GM12874 (cell line): ENCODE measurements at regions not wholly inside any gene's neighbourhood (a gene's known extent, or its start where the extent isn't known, plus 50 kb on each side); places are given as distances from the start of the nearest gene placed in this dataset.

ENCODE experiments used
- TF ChIP-seq, protein P1 (sequence below): IDR thresholded peaks from 2 replicates; pipeline ENCODE4 v1.5.1; 2011; ENCODE audit warnings: low read depth, mild to moderate bottlenecking, control low read depth, low read length, moderate library complexity; ENCODE audit not compliant: insufficient read depth

DNA sequence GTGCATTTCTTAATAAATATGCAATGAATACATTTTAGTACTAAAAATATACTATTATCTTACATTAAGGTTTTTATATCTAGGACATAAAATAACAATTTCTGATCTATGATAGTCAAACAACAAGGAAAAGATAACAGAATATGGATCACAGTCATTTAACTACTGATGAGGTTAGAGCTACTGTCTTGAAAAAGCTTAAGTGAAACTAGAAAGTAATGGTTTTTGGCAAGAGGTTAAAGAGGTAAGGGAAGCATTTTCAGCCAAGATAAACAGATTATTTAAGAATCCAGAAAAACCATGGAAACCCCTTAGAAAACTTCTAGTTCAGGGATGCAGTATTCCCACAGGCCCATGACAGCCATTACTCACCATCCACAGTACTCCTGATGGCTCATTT is 787.4 kb downstream of the DACH1 start:
- TF ChIP-seq, protein P1, sequence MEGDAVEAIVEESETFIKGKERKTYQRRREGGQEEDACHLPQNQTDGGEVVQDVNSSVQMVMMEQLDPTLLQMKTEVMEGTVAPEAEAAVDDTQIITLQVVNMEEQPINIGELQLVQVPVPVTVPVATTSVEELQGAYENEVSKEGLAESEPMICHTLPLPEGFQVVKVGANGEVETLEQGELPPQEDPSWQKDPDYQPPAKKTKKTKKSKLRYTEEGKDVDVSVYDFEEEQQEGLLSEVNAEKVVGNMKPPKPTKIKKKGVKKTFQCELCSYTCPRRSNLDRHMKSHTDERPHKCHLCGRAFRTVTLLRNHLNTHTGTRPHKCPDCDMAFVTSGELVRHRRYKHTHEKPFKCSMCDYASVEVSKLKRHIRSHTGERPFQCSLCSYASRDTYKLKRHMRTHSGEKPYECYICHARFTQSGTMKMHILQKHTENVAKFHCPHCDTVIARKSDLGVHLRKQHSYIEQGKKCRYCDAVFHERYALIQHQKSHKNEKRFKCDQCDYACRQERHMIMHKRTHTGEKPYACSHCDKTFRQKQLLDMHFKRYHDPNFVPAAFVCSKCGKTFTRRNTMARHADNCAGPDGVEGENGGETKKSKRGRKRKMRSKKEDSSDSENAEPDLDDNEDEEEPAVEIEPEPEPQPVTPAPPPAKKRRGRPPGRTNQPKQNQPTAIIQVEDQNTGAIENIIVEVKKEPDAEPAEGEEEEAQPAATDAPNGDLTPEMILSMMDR: no peak

DNA sequence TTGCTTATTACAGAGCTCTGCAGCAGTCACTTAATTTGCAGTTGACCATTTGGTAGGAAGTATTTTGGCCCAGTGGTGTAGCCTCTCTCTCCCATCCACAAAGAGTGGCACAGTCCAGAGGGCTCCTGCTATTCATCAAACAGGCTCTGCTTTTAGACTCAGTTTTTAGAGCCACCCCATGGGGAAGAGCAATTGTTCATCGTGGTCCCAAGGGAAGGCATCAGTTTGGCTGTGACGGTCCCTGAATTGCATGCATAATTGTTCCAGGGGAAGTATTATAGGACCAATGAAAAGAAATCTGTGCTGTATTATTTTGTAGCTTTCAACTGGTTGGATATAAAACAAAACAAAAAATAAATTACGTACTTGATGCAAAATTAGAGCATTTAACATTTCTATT is 799.0 kb downstream of the DACH1 start:
- TF ChIP-seq, protein P1: no peak

DNA sequence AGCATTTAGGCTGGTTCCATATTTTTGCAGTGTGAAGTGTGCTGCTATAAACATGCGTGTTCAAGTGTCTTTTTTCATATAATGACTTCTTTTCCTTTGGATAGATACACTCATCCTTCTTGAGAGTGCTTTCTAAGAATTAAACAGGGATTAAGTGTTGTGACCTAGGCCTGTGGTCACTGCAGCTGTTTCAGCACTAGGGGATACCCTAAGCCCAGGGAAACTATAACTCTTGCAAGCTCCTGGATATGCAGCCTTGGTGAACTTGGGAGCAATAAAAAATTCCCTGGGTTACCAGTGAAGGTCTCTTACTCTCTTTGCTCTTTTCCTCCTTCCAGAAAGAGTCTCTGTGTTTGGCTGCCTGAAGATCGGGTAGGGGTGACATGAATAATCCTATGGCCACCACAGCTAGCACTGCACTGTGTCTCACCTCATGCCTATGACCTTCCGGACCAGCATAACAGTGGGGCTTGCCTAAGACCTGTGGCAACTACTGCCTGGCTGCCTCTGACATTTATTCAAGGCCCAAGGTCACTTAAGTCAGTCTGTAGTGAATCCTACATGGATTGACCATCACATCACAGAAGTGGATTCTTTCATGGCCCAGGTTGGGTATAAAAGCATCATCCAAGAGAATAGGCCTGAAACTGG is 799.7 kb downstream of the DACH1 start:
- TF ChIP-seq, protein P1: no peak

DNA sequence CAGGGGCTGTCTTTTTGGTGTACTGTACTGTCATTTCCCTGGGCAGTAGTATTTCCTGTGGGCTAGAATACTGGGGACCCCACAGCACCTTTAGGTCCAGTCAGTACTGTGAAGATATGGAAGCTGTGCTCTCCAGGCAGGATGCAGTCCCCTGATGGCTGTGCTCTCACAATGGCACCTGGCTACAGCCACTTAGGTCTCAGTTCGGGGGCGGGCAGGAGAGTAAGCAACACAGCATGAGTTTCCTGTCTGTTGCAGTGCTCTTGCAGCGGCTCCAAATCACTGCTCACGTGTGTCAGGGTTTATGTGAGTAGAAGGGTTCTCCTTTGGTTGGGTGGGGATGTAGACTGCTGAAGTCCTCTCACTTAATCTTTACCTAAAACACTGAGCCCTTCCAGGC is 810.4 kb downstream of the DACH1 start:
- TF ChIP-seq, protein P1: no peak

DNA sequence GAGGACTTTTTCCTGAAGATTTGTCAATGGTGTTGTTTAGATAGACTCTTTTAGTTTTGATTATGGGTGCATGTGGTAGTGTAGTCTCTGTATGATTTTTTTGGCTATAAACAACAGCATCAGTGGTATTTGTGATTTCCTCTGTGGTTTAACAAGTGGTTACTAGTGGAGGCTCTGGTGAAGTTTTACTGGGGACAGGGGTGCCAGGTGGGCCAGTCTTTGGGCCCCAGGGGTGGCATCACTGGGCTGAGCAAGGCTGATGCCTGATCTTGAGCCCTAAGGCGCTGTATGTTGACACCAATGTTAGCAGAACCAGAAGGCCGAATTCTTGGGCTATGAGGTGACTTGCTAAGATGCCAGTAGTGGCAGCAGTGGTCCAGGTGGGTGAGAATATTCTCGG is 811.4 kb downstream of the DACH1 start:
- TF ChIP-seq, protein P1: no peak

DNA sequence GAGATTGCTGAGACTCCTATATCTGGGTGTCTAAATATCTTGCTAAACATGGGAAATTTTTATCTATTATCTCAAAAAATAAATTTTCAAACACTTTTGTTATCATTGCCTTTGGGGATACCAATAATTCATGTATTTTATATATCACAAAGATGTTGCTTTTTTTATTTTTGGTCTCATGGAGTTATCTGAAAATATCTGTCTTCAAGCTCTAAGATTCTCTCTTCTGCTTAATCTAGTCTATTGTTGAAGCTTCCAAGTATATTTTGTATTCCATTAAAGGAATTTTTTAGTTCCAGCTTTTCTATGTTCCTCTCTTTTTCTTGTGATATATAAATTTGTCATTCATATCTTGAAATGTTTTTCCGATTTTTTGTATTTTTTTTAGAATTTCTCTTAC is 812.0 kb downstream of the DACH1 start:
- TF ChIP-seq, protein P1: no peak

DNA sequence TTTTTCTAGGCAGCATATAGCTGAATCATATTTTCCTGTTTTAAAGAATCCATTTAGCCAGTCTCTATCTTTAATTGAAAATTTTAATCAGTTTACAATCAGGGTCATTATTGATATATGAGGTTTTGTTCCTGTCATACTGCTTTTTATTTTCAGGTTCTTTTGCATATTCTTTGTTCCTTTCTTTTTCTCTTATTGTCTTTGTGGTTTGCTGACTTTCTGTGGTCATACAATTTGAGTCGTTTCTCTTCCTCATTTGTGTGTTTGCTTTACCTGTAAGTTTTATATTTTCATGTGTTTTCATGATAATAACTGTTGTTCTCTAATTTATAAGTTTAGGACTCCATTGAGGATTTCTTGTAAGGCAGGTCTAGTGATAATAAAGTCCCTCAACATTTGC is 812.6 kb downstream of the DACH1 start:
- TF ChIP-seq, protein P1: no peak
